Activated CD8-positive, alpha-beta memory T cell treated with anti-CD3 and anti-CD28 coated beads for 36 hours (primary cell): ENCODE measurements at regions not wholly inside any gene's neighbourhood (a gene's known extent, or its start where the extent isn't known, plus 50 kb on each side); places are given as distances from the start of the nearest gene placed in this dataset.

Source experiments
- CTCF ChIA-PET: fragments of 350-600 bp; sonication (Branson Sonifier 250); formaldehyde crosslinking; loops from one replicate; lab custom pipeline; 2021; ENCODE audit warnings: antibody characterized with exemption; lab: Charles Lee
- POLR2A ChIA-PET: fragments of 350-600 bp; sonication (Branson Sonifier 250); formaldehyde crosslinking; loops from one replicate; lab custom pipeline; 2021; ENCODE audit warnings: antibody characterized with exemption; lab: Charles Lee

DNA sequence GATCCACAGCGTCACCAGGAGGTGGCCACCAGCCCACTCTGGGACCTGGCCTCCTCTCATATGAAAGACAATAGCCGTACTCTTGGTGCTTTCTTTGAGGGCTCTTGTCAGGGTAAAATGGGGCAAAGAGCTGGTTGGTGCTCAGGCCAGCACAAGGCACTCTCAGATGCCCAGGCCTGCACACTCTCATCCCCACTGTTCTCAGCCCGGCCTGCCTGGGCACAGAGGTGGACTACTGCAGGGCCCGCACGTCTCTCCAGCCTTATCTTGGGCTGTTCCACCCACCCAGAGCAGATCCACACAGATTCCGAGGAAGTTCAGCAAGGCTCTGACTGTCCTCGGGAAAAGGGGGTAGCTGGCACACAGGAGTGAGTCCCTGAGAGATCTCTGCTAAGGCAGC is 122.8 kb upstream of the PRR20G start:
- CTCF ChIA-PET = no interaction called here
- POLR2A ChIA-PET = no interaction called here

DNA sequence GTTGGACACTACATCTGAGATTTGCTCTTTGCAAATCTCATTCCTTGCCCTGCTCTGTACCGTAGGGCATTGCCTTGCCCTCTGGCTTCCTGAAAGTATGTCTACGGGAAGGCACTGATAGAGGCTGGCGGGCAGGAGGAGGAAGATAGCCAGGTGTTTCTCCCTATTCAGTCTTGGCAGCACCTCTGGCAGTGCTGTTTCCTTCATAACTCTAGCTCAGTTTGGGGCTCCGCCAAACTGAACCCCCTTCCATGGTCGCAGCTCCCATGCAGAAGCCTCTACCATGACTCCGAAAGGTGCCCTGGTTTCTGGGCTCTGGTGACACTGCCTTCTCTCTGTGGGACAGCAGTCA is 122.3 kb upstream of the PRR20G start:
- ChIA-PET POLR2A (no interaction called here), CTCF (no interaction called here)

- ChIA-PET CTCF (no interaction called here), POLR2A (no interaction called here)
Measured at GRCh38 chr3:127409421-127410136, 121.7 kb upstream of the PRR20G start.

GRCh38 chr3:127408684-127409420 is 121.0 kb upstream of the PRR20G start:
- CTCF ChIA-PET = no interaction called here
- POLR2A ChIA-PET = no interaction called here

DNA sequence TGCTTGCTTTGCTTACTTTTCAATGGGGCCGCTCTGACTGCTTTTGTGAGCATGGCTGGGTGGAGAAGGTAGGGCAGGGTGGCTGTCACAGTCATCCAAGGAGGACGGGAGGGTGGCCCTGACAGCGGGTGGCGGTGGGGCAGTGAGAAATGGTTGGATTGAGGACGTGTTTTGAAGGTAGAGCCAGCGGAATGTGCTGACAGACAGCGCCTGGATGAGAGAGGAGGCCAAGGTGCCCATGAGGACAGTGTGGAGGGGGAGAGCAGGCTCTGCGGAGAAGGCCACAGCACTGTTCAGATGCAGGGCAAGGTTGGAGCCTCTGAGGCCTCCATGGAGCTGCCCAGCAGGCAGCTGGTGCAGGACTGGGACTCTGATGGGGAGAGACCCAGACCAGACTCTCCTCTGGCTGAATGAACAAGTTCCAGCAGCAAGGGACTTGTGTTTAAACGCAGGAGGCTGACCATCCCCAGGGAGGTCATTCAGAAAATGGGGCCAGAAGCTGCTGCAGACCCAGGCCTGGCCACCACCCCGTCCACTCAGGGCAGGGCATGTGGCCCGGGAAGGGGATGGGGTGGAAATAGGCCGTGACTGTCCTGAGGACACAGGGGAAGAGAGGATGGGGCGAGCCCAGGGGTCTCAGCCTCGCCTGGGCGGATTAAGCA is 120.3 kb upstream of the PRR20G start:
- ChIA-PET CTCF (no interaction called here), POLR2A (no interaction called here)

DNA sequence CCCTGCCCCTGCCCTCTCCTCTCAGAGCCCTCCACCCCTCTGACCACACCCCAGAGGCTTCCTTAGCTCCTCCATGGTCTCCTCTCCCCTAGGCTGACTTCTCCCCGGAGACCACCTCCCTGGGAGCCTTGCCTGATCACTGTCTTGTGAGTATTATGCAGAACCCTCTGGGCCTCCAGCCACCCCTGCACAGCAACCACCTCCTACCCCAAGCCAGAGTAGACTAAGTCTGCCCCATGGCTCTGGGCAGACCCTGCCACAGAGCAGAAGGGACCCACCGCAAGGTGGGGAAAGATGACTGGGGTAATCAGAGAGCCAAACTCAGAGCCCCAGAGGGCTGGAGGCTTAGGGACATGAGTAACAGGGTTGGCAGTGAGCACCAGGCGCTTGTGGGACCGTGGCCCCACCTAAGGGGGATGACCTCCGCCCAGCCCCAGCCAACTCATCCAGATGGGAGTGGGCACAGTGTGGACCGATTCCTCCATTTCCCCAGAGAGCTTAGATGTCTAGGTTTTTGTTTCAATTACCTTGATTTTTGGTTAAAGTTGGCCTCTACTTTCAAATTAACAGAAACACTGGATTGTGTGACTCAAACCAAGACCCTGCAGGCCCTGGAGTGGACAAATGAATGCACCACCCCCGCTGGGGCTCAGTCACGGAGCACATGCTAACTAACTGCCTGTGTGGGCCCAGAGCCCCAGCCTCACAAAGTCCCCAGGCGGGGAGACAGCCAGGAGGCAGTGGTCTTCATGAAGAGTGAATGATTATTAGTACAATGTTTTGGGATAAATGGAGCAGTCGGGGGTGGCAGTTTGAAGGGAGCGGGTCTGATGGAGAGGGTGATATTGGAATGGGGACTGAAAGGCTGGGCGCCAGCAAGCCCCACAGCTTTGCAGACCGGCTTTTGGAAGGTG is 119.4 kb upstream of the PRR20G start:
- POLR2A ChIA-PET = no interaction called here
- CTCF ChIA-PET = interaction anchor here (1.0 kb wide), 1 partner anchor 48 kb away, joined by 3 read pairs; no protein-coding TSS in a partner anchor

GRCh38 chr3:127406309-127407025 is 118.6 kb upstream of the PRR20G start:
- POLR2A ChIA-PET = no interaction called here
- CTCF ChIA-PET = interaction anchor here (0.5 to 1.0 kb wide), 2 partner anchors 49 to 73 kb away, joined by 3 read pairs; no protein-coding TSS in a partner anchor

GRCh38 chr3:127405791-127406190 is 117.9 kb upstream of the PRR20G start:
- CTCF ChIA-PET = interaction anchor here (1.0 kb wide), 1 partner anchor 50 kb away, joined by 3 read pairs; no protein-coding TSS in a partner anchor

DNA sequence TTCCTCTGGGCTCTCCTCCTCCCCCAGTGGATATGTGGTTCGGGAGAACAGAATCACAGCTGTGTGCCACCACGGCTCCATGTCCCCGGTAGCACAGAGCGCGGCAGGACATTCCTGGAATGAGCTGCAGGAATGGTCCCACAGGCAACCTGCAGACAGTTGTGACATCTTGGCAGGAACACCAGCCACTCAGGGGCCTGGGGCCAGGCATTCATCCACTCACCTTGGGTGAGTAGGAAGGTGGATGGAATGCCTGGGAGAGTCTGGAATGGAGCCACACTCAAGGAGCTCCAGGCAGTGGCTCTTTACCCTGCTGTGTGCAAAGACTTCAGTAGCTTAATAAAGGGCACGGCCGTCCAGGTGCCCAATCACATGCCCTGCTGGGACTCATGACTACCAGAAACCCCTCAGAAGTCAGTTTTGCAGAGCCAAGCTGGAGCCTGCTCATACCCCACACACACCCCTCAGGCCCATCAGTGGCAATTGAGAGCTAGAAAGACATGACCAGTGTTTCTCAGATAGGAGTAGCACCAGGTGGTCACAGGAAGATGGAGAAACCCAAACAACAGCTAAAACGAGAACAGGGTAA is 117.3 kb upstream of the PRR20G start:
- CTCF ChIA-PET = interaction anchor here (0.6 kb wide), 1 partner anchor 13 kb away, joined by 3 read pairs; no protein-coding TSS in a partner anchor
- POLR2A ChIA-PET = no interaction called here

More at GRCh38 chr3:127405791-127406190, 117.9 kb upstream of the PRR20G start:
- POLR2A ChIA-PET = no interaction called here

DNA sequence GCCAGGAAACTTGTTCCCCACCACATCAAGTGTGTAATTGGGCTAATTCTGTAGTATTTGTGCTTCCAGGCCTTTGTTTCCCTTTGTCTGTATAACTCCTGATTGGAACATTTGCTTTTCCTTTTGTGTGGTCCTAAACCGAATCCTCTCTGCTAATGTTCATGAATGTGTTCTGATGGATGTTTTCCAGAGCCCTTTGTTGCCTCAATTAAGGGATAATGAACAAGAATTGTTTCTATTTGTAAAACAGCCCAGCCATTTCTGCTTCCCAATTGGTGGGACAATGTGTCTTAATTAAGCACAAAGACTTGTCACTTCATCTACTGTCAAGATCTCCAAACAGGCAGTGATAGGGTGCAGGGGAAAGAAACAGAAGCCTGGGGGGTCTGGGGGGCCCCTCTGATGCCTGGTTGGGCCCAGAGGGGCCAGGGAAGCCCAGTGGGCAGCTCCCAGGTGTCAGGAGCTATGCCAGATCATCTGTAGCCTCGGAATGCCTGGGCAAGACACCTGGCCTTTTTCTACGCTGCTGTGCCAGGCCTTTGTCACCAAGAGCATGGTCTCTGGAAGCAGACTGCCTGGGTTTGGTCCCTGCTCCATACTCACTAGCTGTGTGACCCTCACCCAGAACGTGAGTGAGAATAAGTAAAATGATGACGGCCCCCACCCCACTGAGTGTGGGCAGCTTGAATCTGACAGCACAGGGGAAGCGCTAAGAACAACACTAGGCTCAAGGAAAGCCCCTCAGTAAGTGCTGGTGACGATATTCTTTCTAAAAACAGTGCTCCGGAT is 116.6 kb upstream of the PRR20G start:
- ChIA-PET POLR2A (no interaction called here), CTCF (interaction anchor here (0.6 kb wide), 1 partner anchor 13 kb away, joined by 3 read pairs; no protein-coding TSS in a partner anchor)

DNA sequence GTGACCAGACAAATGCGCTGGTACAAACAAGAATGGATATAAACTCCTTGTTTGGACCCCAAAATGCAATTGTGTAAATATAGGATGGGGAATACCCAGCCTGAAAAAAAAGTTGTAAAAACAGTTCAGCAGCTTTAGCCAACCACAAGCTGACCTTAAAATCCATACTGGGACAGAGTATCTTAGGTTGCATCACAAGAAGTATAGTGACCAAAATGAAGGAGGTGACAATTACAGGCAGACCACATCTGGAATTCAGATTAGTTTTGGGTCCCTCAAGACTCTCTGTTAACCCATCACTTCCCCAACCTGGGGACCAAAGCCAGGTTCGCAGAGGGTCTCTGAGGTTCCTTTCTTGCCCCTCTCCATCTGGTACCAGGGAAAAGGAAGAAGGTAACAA is 115.9 kb upstream of the PRR20G start:
- CTCF ChIA-PET = no interaction called here

DNA sequence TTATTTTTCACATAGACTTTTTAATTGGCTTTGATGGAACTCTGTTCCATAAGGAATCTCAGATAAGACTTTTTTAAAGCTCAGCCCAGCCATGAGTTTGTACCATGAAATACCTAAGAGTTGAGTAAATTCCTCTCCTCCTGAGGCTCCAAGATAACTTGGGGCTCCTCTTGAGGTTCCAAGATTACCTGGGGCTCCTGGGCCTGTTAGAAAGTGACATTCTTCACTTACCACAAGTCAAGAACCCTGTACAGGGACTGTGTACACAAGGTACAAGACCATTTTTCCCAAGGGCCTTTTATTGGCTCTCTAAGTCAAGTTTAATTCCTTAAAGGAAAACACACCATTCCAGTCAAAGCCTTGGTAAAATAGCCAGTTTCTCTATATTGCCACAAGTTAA is 111.3 kb upstream of the PRR20G start:
- ChIA-PET CTCF (no interaction called here), POLR2A (no interaction called here)

More for the DNA sequence above, 115.9 kb upstream of the PRR20G start:
- POLR2A ChIA-PET = no interaction called here

DNA sequence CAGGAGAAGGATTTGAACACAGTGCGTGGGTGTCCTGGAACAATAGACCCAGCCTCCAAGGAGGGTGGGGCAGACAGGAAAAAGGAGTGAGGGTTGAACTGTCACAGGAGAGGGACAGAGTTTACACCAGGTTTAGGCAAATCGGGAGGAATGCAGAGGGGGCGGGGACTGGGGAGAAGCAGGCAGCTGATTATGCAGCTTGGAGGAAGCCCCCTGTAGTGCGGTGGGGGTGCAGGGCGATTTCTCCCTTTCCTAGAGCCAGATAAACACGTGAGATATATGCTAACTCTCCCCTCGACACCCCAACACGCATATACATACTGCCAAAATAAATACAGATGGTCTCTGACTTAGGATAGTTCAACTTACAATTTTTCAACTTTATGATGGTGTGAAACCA is 108.6 kb upstream of the PRR20G start:
- ChIA-PET CTCF (interaction anchor here (0.8 to 1.9 kb wide), 2 partner anchors 22 to 463 kb away, joined by 3 to 5 read pairs; no protein-coding TSS in a partner anchor), POLR2A (no interaction called here)

DNA sequence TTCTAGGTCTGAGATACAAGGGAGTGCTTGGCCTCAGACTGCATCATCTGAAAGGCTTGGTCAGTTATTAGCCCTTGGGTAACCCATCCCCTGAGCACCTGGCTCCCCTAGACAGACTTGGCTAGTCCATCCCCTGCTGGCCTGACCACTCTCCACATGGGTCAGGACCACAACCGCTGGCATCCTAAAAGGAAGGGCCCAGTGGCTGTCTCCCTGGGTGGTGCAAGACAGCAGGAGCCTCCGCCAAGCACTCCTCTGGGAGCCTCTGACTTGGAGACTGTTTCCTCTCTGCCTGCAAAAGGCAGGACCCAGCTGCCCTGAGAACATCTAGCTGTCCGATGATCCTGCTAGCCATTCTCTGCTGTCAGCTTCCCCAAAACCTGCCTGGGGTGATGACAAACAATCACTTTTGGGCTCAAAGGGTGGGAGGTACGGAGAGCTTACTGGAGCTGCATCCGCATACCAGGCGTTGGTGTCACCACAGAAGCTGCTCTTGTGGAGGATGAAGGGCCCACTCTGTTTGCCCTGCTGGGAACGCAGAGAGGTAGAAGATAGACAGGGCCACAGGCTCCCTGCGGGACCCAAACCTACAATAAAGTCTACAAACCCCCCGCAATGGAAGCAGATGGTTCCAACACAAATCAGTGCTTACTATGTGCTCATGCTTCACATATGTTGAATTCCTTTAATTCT is 108.0 kb upstream of the PRR20G start:
- ChIA-PET POLR2A (no interaction called here), CTCF (interaction anchor here (1.9 kb wide), 1 partner anchor 21 kb away, joined by 5 read pairs; no protein-coding TSS in a partner anchor)

- CTCF ChIA-PET = interaction anchor here (1.9 kb wide), 1 partner anchor 21 kb away, joined by 5 read pairs; no protein-coding TSS in a partner anchor
Measured at GRCh38 chr3:127394984-127395662, 107.3 kb upstream of the PRR20G start.

GRCh38 chr3:127394031-127394430 is 106.2 kb upstream of the PRR20G start:
- CTCF ChIA-PET = no interaction called here
- POLR2A ChIA-PET = no interaction called here

More at GRCh38 chr3:127394984-127395662, 107.3 kb upstream of the PRR20G start:
- POLR2A ChIA-PET = no interaction called here
